ENCODE measurements at regions not wholly inside any gene's neighbourhood (a gene's known extent, or its start where the extent isn't known, plus 50 kb on each side); places are given as distances from the start of the nearest gene placed in this dataset.

DNA sequence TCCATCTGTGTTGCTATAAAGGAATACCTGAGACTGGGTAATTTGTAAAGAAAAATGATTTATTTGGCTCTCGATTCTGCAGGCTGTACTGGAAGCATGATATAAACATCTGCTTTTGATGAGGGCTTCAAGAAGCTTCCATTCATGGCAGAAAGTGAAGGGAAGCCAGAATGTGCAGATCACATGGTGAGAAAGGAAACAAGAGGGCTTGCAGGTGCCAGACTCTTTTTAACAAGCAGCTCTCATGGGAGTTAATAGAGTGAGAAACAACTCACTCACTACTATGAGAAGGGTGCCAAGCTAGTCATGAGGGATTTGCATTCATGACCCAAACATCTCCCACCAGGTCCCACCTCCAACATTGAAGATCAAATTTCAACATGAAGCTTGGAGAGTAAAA lies 247.2 kb downstream of the ZIC4 start:
- in situ Hi-C loops (cut with MboI; ENCODE audit: low sequenced_read_pairs): no loop called here
- POLR2A ChIA-PET (ENCODE audit: unreplicated experiment): no interaction called here
- H3K18ac ChIP-seq (ENCODE audit: low read depth, low read length): no peak overlapping the region

More for the DNA sequence above, 247.2 kb downstream of the ZIC4 start:
- H3K4me1 ChIP-seq (ENCODE audit: control insufficient read depth, insufficient read depth, low read length): no peaks in the 10 kb centered on the region
- DNase-seq: no peak
- H3K23ac ChIP-seq (ENCODE audit: low read depth, low read length): no peak overlapping the region
- no peak for TF ChIP-seq SMC3 (IDR thresholded peaks at IDR 0.05; ENCODE audit: low read depth, low read length)
- no peak overlapping the region for H2BK120ac ChIP-seq (ENCODE audit: low read depth, low read length)
- no peak overlapping the region for H2AFZ ChIP-seq (replicated peaks; ENCODE audit: low read length, poor library complexity)
- BruUV-seq (replicated peaks): no TSS peak
- H2BK20ac ChIP-seq (ENCODE audit: low read depth, low read length): no peak overlapping the region
- no peak overlapping the region for H4K8ac ChIP-seq (ENCODE audit: low read depth in 2 of 2, low read length in 2 of 2)
- H4K20me1 ChIP-seq (ENCODE audit: insufficient read depth, low read length): no peaks in the 10 kb centered on the region
- H3K56ac ChIP-seq (ENCODE audit: extremely low read depth, insufficient read depth, low read length): no peak overlapping the region
- H3K79me1 ChIP-seq (ENCODE audit: low read depth in 1 of 2, low read length in 2 of 2): no peaks in the 10 kb centered on the region
- dilution Hi-C loops (cut with HindIII; ENCODE audit: low sequenced_read_pairs, unreplicated experiment): no loop called here
- no peak overlapping the region for H4K91ac ChIP-seq (ENCODE audit: insufficient read depth, low read depth, low read length)
- H3K36me3 ChIP-seq (ENCODE audit: control insufficient read depth, insufficient read depth, low read length): no peaks in the 10 kb centered on the region
- CTCF ChIA-PET: interaction anchor here (0.7 kb wide), 1 partner anchor 548 kb away, joined by 4 read pairs; no protein-coding TSS in a partner anchor
- H3K9ac ChIP-seq (ENCODE audit: low read depth, low read length): no peak overlapping the region
- no peak overlapping the region for H3K4me2 ChIP-seq (ENCODE audit: low read depth, low read length)
- no peak overlapping the region for H3K4me3 ChIP-seq (ENCODE audit: insufficient read depth, low read depth, low read length)
- H2BK5ac ChIP-seq (ENCODE audit: low read depth, low read length, poor library complexity, severe bottlenecking): no peak overlapping the region
- no peak overlapping the region for H3K27ac ChIP-seq (ENCODE audit: insufficient read depth, low read length)
- no peaks in the 10 kb centered on the region for H3K27me3 ChIP-seq (ENCODE audit: control insufficient read depth, insufficient read depth, low read length)
- H4K5ac ChIP-seq (ENCODE audit: low read depth, low read length): no peak overlapping the region
- intact Hi-C loops (cut with micrococcal nuclease): loop anchor here (2.0 kb wide), 1 partner anchor 16 kb away; no protein-coding TSS in a partner anchor
- H2AK5ac ChIP-seq (ENCODE audit: low read depth, low read length): no peak overlapping the region
- 14% methylated on average over 1 of the region's 1 CpG; no CpG with 5 or more reads in 1 of the 2 experiments for WGBS, 2 experiments (ENCODE audit: extremely low coverage in 2 of 2, insufficient read length in 1 of 2)
- ATAC-seq (ENCODE audit: low read depth): no peak
- no peak overlapping the region for H2AK9ac ChIP-seq (replicated peaks; ENCODE audit: low read depth, low read length, poor library complexity)
- H3K4ac ChIP-seq (ENCODE audit: low read depth, low read length): no peak overlapping the region
- H3K14ac ChIP-seq (replicated peaks; ENCODE audit: low read depth, low read length): no peak overlapping the region
- no peaks in the 10 kb centered on the region for H3K9me1 ChIP-seq (ENCODE audit: insufficient read depth, low read length)
- no peak overlapping the region for H2BK15ac ChIP-seq (ENCODE audit: low read depth, low read length)
- H3K9me3 ChIP-seq (ENCODE audit: control insufficient read depth, insufficient read depth, low read length): no peaks in the 10 kb centered on the region
